ENCODE measurements at regions not wholly inside any gene's neighbourhood (a gene's known extent, or its start where the extent isn't known, plus 50 kb on each side); places are given as distances from the start of the nearest gene placed in this dataset.

- TF ChIP-seq, protein P1, sequence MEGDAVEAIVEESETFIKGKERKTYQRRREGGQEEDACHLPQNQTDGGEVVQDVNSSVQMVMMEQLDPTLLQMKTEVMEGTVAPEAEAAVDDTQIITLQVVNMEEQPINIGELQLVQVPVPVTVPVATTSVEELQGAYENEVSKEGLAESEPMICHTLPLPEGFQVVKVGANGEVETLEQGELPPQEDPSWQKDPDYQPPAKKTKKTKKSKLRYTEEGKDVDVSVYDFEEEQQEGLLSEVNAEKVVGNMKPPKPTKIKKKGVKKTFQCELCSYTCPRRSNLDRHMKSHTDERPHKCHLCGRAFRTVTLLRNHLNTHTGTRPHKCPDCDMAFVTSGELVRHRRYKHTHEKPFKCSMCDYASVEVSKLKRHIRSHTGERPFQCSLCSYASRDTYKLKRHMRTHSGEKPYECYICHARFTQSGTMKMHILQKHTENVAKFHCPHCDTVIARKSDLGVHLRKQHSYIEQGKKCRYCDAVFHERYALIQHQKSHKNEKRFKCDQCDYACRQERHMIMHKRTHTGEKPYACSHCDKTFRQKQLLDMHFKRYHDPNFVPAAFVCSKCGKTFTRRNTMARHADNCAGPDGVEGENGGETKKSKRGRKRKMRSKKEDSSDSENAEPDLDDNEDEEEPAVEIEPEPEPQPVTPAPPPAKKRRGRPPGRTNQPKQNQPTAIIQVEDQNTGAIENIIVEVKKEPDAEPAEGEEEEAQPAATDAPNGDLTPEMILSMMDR (IDR thresholded peaks at IDR 0.05): no peak
- TF ChIP-seq POLR2A (IDR thresholded peaks at IDR 0.05) (no peak), POLR2AphosphoS5 (IDR thresholded peaks at IDR 0.05) (no peak)
Observed at GRCh38 chr5:126124706-126125345, 298.4 kb upstream of the GRAMD2B start.

All from sigmoid colon (tissue), 4 donors.